Gastrocnemius medialis (tissue), 4 donors: ENCODE measurements at regions not wholly inside any gene's neighbourhood (a gene's known extent, or its start where the extent isn't known, plus 50 kb on each side); places are given as distances from the start of the nearest gene placed in this dataset.

Source experiments
- ATAC-seq, 2 donors: fragments of 150-250 bp; one replicate each; pipeline ENCODE4 v1.9.1; 2016
- DNase-seq, 2 donors: peaks; one replicate each; pipeline ENCODE4 v3.0.0-alpha.2; 2019
- H3K27ac ChIP-seq, 4 donors: fragments of 200-600 bp; sonication (generic); 1 replicate in 1 of 4; 2 replicates in 3 of 4; pipeline ENCODE4 v1.5.1; 2016 to 2018; ENCODE audit warnings: mild to moderate bottlenecking in 2 of 4, moderate library complexity in 1 of 4
- H3K27me3 ChIP-seq, 3 donors: fragments of 200-600 bp; sonication (generic) in 2 of 3; 1 replicate in 1 of 3; 2 replicates in 2 of 3; pipeline versions ENCODE4 v1.5.1 to v1.6.0; 2016 to 2019; ENCODE audit warnings: mild to moderate bottlenecking in 1 of 3, moderate library complexity in 1 of 3
- H3K36me3 ChIP-seq, 2 donors: fragments of 200-600 bp; sonication (generic) in 1 of 2; one replicate each; pipeline ENCODE4 v1.5.1; 2017 to 2018
- H3K4me1 ChIP-seq, 2 donors: fragments of 200-600 bp; sonication (generic) in 1 of 2; one replicate each; pipeline ENCODE4 v1.5.1; 2016 to 2017; ENCODE audit warnings: mild to moderate bottlenecking in 2 of 2
- H3K4me3 ChIP-seq, 4 donors: fragments of 200-600 bp; sonication (generic) in 3 of 4; 1 replicate in 1 of 4; 2 replicates in 3 of 4; pipeline ENCODE4 v1.5.1; 2016 to 2019; ENCODE audit warnings: mild to moderate bottlenecking in 2 of 4
- H3K9me3 ChIP-seq, 3 donors: fragments of 200-600 bp; sonication (generic) in 2 of 3; 1 replicate in 1 of 3; 2 replicates in 2 of 3; pipeline ENCODE4 v1.5.1; 2016 to 2019
- POLR2A ChIP-seq, 2 donors: fragments of 450-650 bp; IDR thresholded peaks; one replicate each; pipeline ENCODE4 v1.6.1; 2017; ENCODE audit warnings: antibody characterized with exemption in 2 of 2, mild to moderate bottlenecking in 2 of 2, moderate library complexity in 2 of 2
- in situ Hi-C, 4 donors: fragments of 200-750 bp; cut with MboI; loops; one replicate each; pipeline versions ENCODE4 v1.15.0 to v1.8.0; 2017; ENCODE audit warnings: low sequenced_read_pairs in 4 of 4
- intact Hi-C: fragments of 100-400 bp; cut with DNase I; formaldehyde crosslinking; loops from one replicate; pipeline ENCODE4 v1.15.1; 2023; ENCODE audit warnings: low total_unique reads
- TF ChIP-seq, protein P1 (sequence below), 5 experiments: fragments of 450-650 bp in 3 of 5; fragments of 200-600 bp in 2 of 5; sonication (generic) in 2 of 5; IDR thresholded peaks in 4 of 5; conservative IDR thresholded peaks in 1 of 5; 1 replicate in 4 of 5; 2 replicates in 1 of 5; pipeline ENCODE4 v1.5.1; 2016 to 2019; ENCODE audit warnings: antibody characterized with exemption in 5 of 5, mild to moderate bottlenecking in 3 of 5, moderate library complexity in 3 of 5

GRCh38 chr5:8247049-8247899 is 378.3 kb downstream of the MTRR start:
- no peak for DNase-seq
- Histone ChIP-seq H3K9me3 (no peaks in the 10 kb centered on the region), H3K27me3 (no peaks in the 10 kb centered on the region), H3K36me3 (no peaks in the 10 kb centered on the region), H3K4me3 (no peak overlapping the region), H3K27ac (no peak overlapping the region), H3K4me1 (no peaks in the 10 kb centered on the region)
- TF ChIP-seq, protein P1, sequence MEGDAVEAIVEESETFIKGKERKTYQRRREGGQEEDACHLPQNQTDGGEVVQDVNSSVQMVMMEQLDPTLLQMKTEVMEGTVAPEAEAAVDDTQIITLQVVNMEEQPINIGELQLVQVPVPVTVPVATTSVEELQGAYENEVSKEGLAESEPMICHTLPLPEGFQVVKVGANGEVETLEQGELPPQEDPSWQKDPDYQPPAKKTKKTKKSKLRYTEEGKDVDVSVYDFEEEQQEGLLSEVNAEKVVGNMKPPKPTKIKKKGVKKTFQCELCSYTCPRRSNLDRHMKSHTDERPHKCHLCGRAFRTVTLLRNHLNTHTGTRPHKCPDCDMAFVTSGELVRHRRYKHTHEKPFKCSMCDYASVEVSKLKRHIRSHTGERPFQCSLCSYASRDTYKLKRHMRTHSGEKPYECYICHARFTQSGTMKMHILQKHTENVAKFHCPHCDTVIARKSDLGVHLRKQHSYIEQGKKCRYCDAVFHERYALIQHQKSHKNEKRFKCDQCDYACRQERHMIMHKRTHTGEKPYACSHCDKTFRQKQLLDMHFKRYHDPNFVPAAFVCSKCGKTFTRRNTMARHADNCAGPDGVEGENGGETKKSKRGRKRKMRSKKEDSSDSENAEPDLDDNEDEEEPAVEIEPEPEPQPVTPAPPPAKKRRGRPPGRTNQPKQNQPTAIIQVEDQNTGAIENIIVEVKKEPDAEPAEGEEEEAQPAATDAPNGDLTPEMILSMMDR (IDR thresholded peaks at IDR 0.05 in 4 of 5, conservative IDR thresholded peaks at IDR 0.05 in 1 of 5), result no peak
- TF ChIP-seq POLR2A (IDR thresholded peaks at IDR 0.05), result no peak
- intact Hi-C loops (no loop called here), in situ Hi-C loops (no loop called here)
- ATAC-seq, result no peak

DNA sequence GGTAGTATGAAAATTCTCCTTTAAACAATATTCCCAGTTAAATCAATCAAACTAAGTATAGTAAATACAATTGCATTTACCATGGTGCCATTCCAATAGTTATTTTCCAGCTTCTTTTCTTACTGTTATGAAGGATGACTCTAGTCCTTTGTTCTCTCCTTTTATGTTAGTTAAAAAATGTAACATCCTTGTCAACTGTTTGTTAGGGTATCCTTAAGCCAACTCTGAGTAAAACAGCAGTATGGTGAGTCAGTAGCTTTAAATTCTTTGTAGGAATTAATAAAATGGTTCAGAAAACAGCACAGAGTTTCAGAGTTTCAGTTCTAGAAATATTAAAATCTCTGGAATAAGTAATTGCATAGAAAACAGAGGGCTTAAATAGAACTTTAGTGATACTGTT is 384.4 kb downstream of the MTRR start:
- Histone ChIP-seq H3K27ac (no peak overlapping the region), H3K9me3 (no peaks in the 10 kb centered on the region), H3K4me1 (no peaks in the 10 kb centered on the region), H3K4me3 (no peak overlapping the region), H3K36me3 (no peaks in the 10 kb centered on the region), H3K27me3 (no peaks in the 10 kb centered on the region)
- no peak for TF ChIP-seq POLR2A (IDR thresholded peaks at IDR 0.05)
- TF ChIP-seq, protein P1 (IDR thresholded peaks at IDR 0.05 in 4 of 5, conservative IDR thresholded peaks at IDR 0.05 in 1 of 5), result no peak
- in situ Hi-C loops, result no loop called here
- no peak for ATAC-seq
- intact Hi-C loops, result no loop called here
- no peak for DNase-seq

DNA sequence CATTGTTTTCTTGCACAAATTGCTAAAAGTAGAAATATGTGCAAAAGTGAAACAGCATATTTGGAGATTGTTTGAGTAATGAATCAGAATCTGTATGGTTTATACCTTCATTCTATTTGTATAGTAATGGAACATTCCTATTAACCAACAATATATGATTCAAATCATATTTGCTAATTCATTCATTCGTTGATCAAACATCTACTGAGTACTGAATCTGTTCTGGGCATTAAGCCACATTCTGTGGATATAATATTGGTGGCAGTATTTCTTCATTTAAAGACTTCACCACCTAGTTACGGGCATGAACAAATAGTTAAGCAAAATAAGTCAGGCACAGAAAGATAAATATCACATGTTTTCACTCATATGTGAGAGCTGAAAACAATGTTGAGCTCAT is 385.7 kb downstream of the MTRR start:
- no peaks in the 10 kb centered on the region for H3K27me3 ChIP-seq
- intact Hi-C loops, result no loop called here
- H3K27ac ChIP-seq, result no peak overlapping the region
- TF ChIP-seq POLR2A (IDR thresholded peaks at IDR 0.05), result no peak
- TF ChIP-seq, protein P1 (IDR thresholded peaks at IDR 0.05 in 4 of 5, conservative IDR thresholded peaks at IDR 0.05 in 1 of 5), result no peak
- H3K36me3 ChIP-seq, result no peaks in the 10 kb centered on the region
- no peak overlapping the region for H3K4me3 ChIP-seq
- no peaks in the 10 kb centered on the region for H3K9me3 ChIP-seq
- no peaks in the 10 kb centered on the region for H3K4me1 ChIP-seq
- in situ Hi-C loops, result no loop called here
- DNase-seq, result no peak
- ATAC-seq, result no peak

GRCh38 chr5:8258801-8259200 is 389.9 kb downstream of the MTRR start:
- Histone ChIP-seq H3K27ac (no peak overlapping the region), H3K27me3 (no peaks in the 10 kb centered on the region), H3K36me3 (no peaks in the 10 kb centered on the region), H3K9me3 (no peaks in the 10 kb centered on the region), H3K4me1 (no peaks in the 10 kb centered on the region), H3K4me3 (no peak overlapping the region)
- no peak for TF ChIP-seq POLR2A (IDR thresholded peaks at IDR 0.05)
- TF ChIP-seq, protein P1 (IDR thresholded peaks at IDR 0.05 in 4 of 5, conservative IDR thresholded peaks at IDR 0.05 in 1 of 5), result no peak
- in situ Hi-C loops, result no loop called here
- intact Hi-C loops, result no loop called here
- ATAC-seq (no peak), DNase-seq (no peak)
